T-helper 2 cell treated with Interferon-gamma antibody and Interleukin-4, amounts not matched to agents 5 μg/mL and 100 μg/mL, for 36 hours (primary cell): ENCODE measurements at regions not wholly inside any gene's neighbourhood (a gene's known extent, or its start where the extent isn't known, plus 50 kb on each side); places are given as distances from the start of the nearest gene placed in this dataset.

Source experiments
- DNase-seq: peaks from one replicate; pipeline ENCODE4 v3.0.0; 2021; ENCODE audit warnings: low spot score
- H3K27ac Mint-ChIP-seq: one replicate; pipeline ENCODE4 v1.8.0; 2021; ENCODE audit warnings: mild to moderate bottlenecking, mixed read lengths
- H3K27me3 Mint-ChIP-seq: one replicate; pipeline ENCODE4 v1.8.0; 2021; ENCODE audit warnings: low read depth, mixed read lengths
- H3K36me3 Mint-ChIP-seq: one replicate; pipeline ENCODE4 v1.8.0; 2021; ENCODE audit warnings: low read depth, mixed read lengths
- H3K4me1 Mint-ChIP-seq: one replicate; pipeline ENCODE4 v1.8.0; 2021; ENCODE audit warnings: low read depth, mixed read lengths
- H3K4me3 Mint-ChIP-seq: one replicate; pipeline ENCODE4 v1.8.0; 2022; ENCODE audit warnings: mild to moderate bottlenecking, moderate library complexity, mixed read lengths
- H3K9me3 Mint-ChIP-seq: one replicate; pipeline ENCODE4 v1.8.0; 2021; ENCODE audit warnings: mixed read lengths

- Mint-ChIP-seq H3K36me3 (no peaks in the 10 kb centered on the region), H3K9me3 (no peaks in the 10 kb centered on the region), H3K4me1 (peaks cover 2% of the 10 kb centered on the region), H3K4me3 (no peak overlapping the region), H3K27me3 (no peaks in the 10 kb centered on the region), H3K27ac (no peak overlapping the region)
- no peak for DNase-seq
Observed at GRCh38 chr2:104444392-104444791, 409.5 kb upstream of the POU3F3 start.

- H3K27me3 Mint-ChIP-seq = no peaks in the 10 kb centered on the region
Observed at GRCh38 chr2:104444889-104445288, 409.0 kb upstream of the POU3F3 start.

GRCh38 chr2:104447831-104448434 lies 406.0 kb upstream of the POU3F3 start:
- Mint-ChIP-seq H3K4me3 (peak overlapping the region; percentile 41), H3K36me3 (no peaks in the 10 kb centered on the region), H3K4me1 (peaks cover 2% of the 10 kb centered on the region), H3K27ac (no peak overlapping the region), H3K9me3 (no peaks in the 10 kb centered on the region), H3K27me3 (no peaks in the 10 kb centered on the region)
- no peak for DNase-seq

More at GRCh38 chr2:104444889-104445288, 409.0 kb upstream of the POU3F3 start:
- no peak overlapping the region for H3K4me3 Mint-ChIP-seq
- H3K9me3 Mint-ChIP-seq = no peaks in the 10 kb centered on the region
- H3K27ac Mint-ChIP-seq = no peak overlapping the region
- H3K36me3 Mint-ChIP-seq = no peaks in the 10 kb centered on the region
- H3K4me1 Mint-ChIP-seq = peaks cover 2% of the 10 kb centered on the region
- DNase-seq = no peak

- Mint-ChIP-seq H3K9me3 (no peaks in the 10 kb centered on the region), H3K4me1 (peaks cover 2% of the 10 kb centered on the region), H3K36me3 (no peaks in the 10 kb centered on the region), H3K4me3 (no peak overlapping the region), H3K27me3 (no peaks in the 10 kb centered on the region), H3K27ac (no peak overlapping the region)
- DNase-seq = no peak
Observed at GRCh38 chr2:104448661-104449440, 405.1 kb upstream of the POU3F3 start.

- no peak for DNase-seq
- Mint-ChIP-seq H3K36me3 (no peaks in the 10 kb centered on the region), H3K27me3 (no peaks in the 10 kb centered on the region), H3K4me1 (peaks cover 2% of the 10 kb centered on the region), H3K9me3 (no peaks in the 10 kb centered on the region), H3K4me3 (no peak overlapping the region), H3K27ac (no peak overlapping the region)
Observed at GRCh38 chr2:104452558-104452957, 401.4 kb upstream of the POU3F3 start.

- Mint-ChIP-seq H3K4me1 (no peaks in the 10 kb centered on the region), H3K27ac (no peak overlapping the region), H3K27me3 (no peaks in the 10 kb centered on the region), H3K4me3 (no peak overlapping the region), H3K36me3 (no peaks in the 10 kb centered on the region), H3K9me3 (no peaks in the 10 kb centered on the region)
- DNase-seq = no peak
Observed at GRCh38 chr2:104462731-104463130, 391.2 kb upstream of the POU3F3 start.

GRCh38 chr2:104465981-104466380 lies 387.9 kb upstream of the POU3F3 start:
- Mint-ChIP-seq H3K27ac (no peak overlapping the region), H3K36me3 (no peaks in the 10 kb centered on the region), H3K4me1 (no peaks in the 10 kb centered on the region), H3K4me3 (no peak overlapping the region), H3K27me3 (no peaks in the 10 kb centered on the region), H3K9me3 (no peaks in the 10 kb centered on the region)
- no peak for DNase-seq

- Mint-ChIP-seq H3K4me3 (no peak overlapping the region), H3K27me3 (no peaks in the 10 kb centered on the region), H3K27ac (no peak overlapping the region), H3K36me3 (no peaks in the 10 kb centered on the region), H3K9me3 (no peaks in the 10 kb centered on the region), H3K4me1 (no peaks in the 10 kb centered on the region)
- no peak for DNase-seq
Observed at GRCh38 chr2:104468846-104469245, 385.1 kb upstream of the POU3F3 start.

GRCh38 chr2:104472076-104472475 lies 381.8 kb upstream of the POU3F3 start:
- DNase-seq = no peak
- no peaks in the 10 kb centered on the region for H3K27me3 Mint-ChIP-seq
- H3K27ac Mint-ChIP-seq = no peak overlapping the region
- H3K9me3 Mint-ChIP-seq = no peaks in the 10 kb centered on the region
- H3K4me3 Mint-ChIP-seq = no peak overlapping the region
- H3K36me3 Mint-ChIP-seq = no peaks in the 10 kb centered on the region
- H3K4me1 Mint-ChIP-seq = no peaks in the 10 kb centered on the region

- Mint-ChIP-seq H3K36me3 (no peaks in the 10 kb centered on the region), H3K4me3 (no peak overlapping the region), H3K27me3 (no peaks in the 10 kb centered on the region), H3K27ac (no peak overlapping the region), H3K9me3 (no peaks in the 10 kb centered on the region), H3K4me1 (no peaks in the 10 kb centered on the region)
- no peak for DNase-seq
Observed at GRCh38 chr2:104473546-104473945, 380.4 kb upstream of the POU3F3 start.

GRCh38 chr2:104474716-104475115 lies 379.2 kb upstream of the POU3F3 start:
- no peak overlapping the region for H3K27ac Mint-ChIP-seq
- no peak overlapping the region for H3K4me3 Mint-ChIP-seq
- H3K9me3 Mint-ChIP-seq = no peaks in the 10 kb centered on the region
- no peak for DNase-seq
- no peaks in the 10 kb centered on the region for H3K4me1 Mint-ChIP-seq
- no peaks in the 10 kb centered on the region for H3K36me3 Mint-ChIP-seq
- no peaks in the 10 kb centered on the region for H3K27me3 Mint-ChIP-seq

GRCh38 chr2:104476075-104476474 lies 377.8 kb upstream of the POU3F3 start:
- H3K27ac Mint-ChIP-seq = no peak overlapping the region
- H3K4me3 Mint-ChIP-seq = no peak overlapping the region
- no peaks in the 10 kb centered on the region for H3K4me1 Mint-ChIP-seq
- no peaks in the 10 kb centered on the region for H3K27me3 Mint-ChIP-seq
- no peaks in the 10 kb centered on the region for H3K9me3 Mint-ChIP-seq
- DNase-seq = no peak
- no peaks in the 10 kb centered on the region for H3K36me3 Mint-ChIP-seq

GRCh38 chr2:104476563-104476988 lies 377.3 kb upstream of the POU3F3 start:
- no peak overlapping the region for H3K4me3 Mint-ChIP-seq
- H3K27me3 Mint-ChIP-seq = no peaks in the 10 kb centered on the region
- DNase-seq = no peak
- no peaks in the 10 kb centered on the region for H3K4me1 Mint-ChIP-seq
- no peak overlapping the region for H3K27ac Mint-ChIP-seq
- H3K36me3 Mint-ChIP-seq = no peaks in the 10 kb centered on the region
- no peaks in the 10 kb centered on the region for H3K9me3 Mint-ChIP-seq

GRCh38 chr2:104481341-104481740 lies 372.6 kb upstream of the POU3F3 start:
- no peak overlapping the region for H3K27ac Mint-ChIP-seq

GRCh38 chr2:104487366-104487765 lies 366.5 kb upstream of the POU3F3 start:
- DNase-seq = no peak
- H3K27ac Mint-ChIP-seq = no peak overlapping the region
- H3K4me1 Mint-ChIP-seq = no peaks in the 10 kb centered on the region
- H3K27me3 Mint-ChIP-seq = no peaks in the 10 kb centered on the region
- no peaks in the 10 kb centered on the region for H3K9me3 Mint-ChIP-seq
- no peaks in the 10 kb centered on the region for H3K36me3 Mint-ChIP-seq
- H3K4me3 Mint-ChIP-seq = no peak overlapping the region

More at GRCh38 chr2:104481341-104481740, 372.6 kb upstream of the POU3F3 start:
- Mint-ChIP-seq H3K27me3 (no peaks in the 10 kb centered on the region), H3K4me3 (no peak overlapping the region), H3K9me3 (no peaks in the 10 kb centered on the region), H3K36me3 (no peaks in the 10 kb centered on the region), H3K4me1 (no peaks in the 10 kb centered on the region)
- no peak for DNase-seq
